ENCODE measurements at regions not wholly inside any gene's neighbourhood (a gene's known extent, or its start where the extent isn't known, plus 50 kb on each side); places are given as distances from the start of the nearest gene placed in this dataset.

DNA sequence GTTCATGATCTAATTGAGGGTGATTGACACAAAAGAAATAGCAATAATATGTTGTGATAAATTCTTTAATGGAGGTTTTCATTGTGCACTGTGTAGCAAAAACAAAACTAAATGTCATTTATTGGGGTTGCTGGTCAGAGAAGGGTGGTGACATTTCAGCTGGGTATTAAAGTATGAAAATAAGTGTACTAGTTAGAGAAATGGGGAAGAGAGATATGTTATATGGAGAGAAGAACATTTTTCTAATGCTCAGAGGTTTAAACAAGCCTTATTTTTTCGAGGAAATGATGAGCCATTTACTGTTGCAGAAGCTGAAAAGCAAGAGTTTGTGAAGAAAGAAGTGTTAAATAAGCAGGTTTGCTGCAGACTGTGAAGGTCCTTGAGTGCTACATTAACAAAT lies 142.7 kb upstream of the PAQR3 start:
- H3K36me3 Mint-ChIP-seq (ENCODE audit: insufficient read depth), result no peaks in the 10 kb centered on the region
- H3K9me3 Mint-ChIP-seq, result no peaks in the 10 kb centered on the region
- DNase-seq (no peak), ATAC-seq (replicated peaks) (no peak)
- no peak overlapping the region for H3K4me3 Mint-ChIP-seq
- no peaks in the 10 kb centered on the region for H3K27me3 Mint-ChIP-seq
- H3K27ac Mint-ChIP-seq, result no peak overlapping the region
- no peaks in the 10 kb centered on the region for H3K4me1 Mint-ChIP-seq (ENCODE audit: low read depth in 2 of 2)

DNA sequence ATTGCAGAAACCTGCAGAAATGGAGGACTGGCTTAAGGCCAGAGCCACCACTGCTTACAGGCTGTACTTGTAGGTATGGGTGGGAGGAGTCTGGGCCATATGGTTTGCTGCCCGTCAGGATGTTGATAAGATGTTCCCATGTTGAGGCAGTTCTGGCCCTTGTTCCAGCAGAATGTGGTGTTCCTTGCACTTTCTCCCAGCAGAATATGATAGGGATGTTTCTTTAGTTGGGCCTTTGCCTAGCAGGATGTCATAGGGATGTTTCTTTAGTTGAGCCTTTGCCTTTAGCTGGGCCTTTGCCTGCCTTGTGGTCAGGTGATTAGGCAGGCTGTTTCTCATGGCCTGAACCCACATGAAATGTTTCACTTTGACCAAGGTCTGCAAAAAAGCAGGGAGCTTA lies 139.1 kb upstream of the PAQR3 start:
- Mint-ChIP-seq H3K9me3 (peaks cover 0 to 11% of the 10 kb centered on the region in 2 donors), H3K4me3 (no peak overlapping the region), H3K27ac (no peak overlapping the region), H3K4me1 (ENCODE audit: low read depth in 2 of 2) (no peaks in the 10 kb centered on the region), H3K27me3 (no peaks in the 10 kb centered on the region), H3K36me3 (ENCODE audit: insufficient read depth) (no peaks in the 10 kb centered on the region)
- no peak for ATAC-seq (replicated peaks)
- DNase-seq, result no peak

DNA sequence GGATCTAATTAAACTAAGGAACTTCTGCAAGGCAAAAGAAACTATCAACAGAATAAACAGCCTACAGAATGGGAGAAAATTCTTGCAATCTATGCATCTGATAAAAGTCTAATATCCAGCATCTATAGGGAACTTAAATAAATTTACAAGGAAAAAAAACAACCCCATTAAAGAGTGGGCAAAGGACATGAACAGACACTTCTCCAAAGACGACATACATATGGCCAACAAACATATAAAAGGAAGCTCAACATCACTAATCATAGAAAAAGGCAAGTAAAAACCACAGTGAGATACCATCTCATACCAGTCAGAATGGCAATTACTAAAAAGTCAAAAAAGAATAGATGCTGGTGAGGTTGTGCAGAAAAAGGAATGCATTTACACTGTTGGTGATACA lies 134.8 kb upstream of the PAQR3 start:
- no peak for DNase-seq
- Mint-ChIP-seq H3K4me1 (ENCODE audit: low read depth in 2 of 2) (no peaks in the 10 kb centered on the region), H3K27me3 (no peaks in the 10 kb centered on the region), H3K4me3 (no peak overlapping the region), H3K27ac (no peak overlapping the region), H3K36me3 (ENCODE audit: insufficient read depth) (no peaks in the 10 kb centered on the region), H3K9me3 (peaks cover 6 to 11% of the 10 kb centered on the region in 2 donors)
- no peak for ATAC-seq (replicated peaks)

DNA sequence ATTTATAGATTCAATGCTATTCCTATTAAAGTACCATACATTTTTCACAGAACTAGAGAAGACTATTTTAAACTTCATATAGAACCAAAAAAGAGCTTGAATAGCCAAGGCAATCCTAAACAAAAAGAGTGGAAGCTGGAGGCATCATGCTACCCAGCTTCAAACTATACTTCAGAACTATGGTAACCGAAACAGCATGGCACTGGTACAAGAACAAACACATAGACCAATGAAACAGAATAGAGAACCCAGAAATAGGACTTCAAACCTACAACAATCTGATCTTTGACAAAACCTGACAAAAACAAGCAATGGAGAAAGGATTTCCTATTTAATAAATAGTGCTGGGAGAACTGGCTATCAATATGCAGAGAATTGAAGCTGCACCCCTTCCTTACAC lies 134.2 kb upstream of the PAQR3 start:
- H3K9me3 Mint-ChIP-seq, result peaks cover 6 to 11% of the 10 kb centered on the region in 2 donors
- H3K27ac Mint-ChIP-seq, result no peak overlapping the region
- DNase-seq (no peak), ATAC-seq (replicated peaks) (no peak)
- no peaks in the 10 kb centered on the region for H3K36me3 Mint-ChIP-seq (ENCODE audit: insufficient read depth)
- H3K4me1 Mint-ChIP-seq (ENCODE audit: low read depth in 2 of 2), result no peaks in the 10 kb centered on the region
- H3K4me3 Mint-ChIP-seq, result no peak overlapping the region
- H3K27me3 Mint-ChIP-seq, result no peaks in the 10 kb centered on the region

DNA sequence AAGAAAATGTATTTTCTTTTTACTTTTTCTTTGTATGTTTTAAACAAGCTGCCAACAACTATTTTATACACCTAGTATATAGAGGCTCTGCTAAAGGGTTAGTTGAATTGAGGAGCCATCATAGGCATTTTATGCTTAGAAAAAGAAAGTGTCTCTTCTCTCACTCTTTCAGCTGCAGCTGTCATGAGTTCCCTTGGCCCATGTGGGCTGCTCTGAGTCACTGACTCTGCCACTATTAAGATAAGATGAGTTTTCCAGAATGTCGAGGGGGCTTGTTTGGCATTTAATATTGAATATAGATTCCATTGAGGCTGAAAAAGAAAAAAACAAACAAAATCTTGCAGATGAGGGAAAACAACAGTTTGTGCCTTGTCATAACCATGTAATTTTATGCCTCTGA lies 126.0 kb upstream of the PAQR3 start:
- DNase-seq, result no peak
- Mint-ChIP-seq H3K27ac (no peak overlapping the region), H3K9me3 (peaks cover 0 to 8% of the 10 kb centered on the region in 2 donors), H3K4me1 (ENCODE audit: low read depth in 2 of 2) (no peaks in the 10 kb centered on the region), H3K27me3 (no peaks in the 10 kb centered on the region), H3K36me3 (ENCODE audit: insufficient read depth) (no peaks in the 10 kb centered on the region), H3K4me3 (no peak overlapping the region)
- no peak for ATAC-seq (replicated peaks)

DNA sequence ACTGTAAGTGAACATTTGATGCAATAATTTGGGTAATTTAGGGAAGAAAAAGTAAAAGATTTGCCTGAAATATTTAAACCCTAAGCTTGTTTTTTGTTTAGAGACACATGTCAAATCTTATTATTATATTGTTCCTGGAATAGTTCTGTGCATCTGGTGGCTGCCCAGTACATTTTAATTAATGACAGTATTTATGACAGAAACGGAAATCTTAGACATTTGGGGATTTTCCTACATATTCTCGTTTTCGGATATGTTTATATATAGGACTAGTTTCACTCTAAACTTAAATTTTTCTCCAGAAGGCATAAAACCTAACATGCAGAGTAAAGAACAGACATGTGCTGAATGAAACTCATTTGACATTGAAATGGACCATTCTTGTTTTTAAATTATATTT lies 125.6 kb upstream of the PAQR3 start:
- no peak for DNase-seq
- H3K4me1 Mint-ChIP-seq (ENCODE audit: low read depth in 2 of 2), result no peaks in the 10 kb centered on the region
- H3K36me3 Mint-ChIP-seq (ENCODE audit: insufficient read depth), result no peaks in the 10 kb centered on the region
- no peak overlapping the region for H3K4me3 Mint-ChIP-seq
- no peaks in the 10 kb centered on the region for H3K27me3 Mint-ChIP-seq
- ATAC-seq (replicated peaks), result no peak
- no peak overlapping the region for H3K27ac Mint-ChIP-seq
- H3K9me3 Mint-ChIP-seq, result peaks cover 0 to 7% of the 10 kb centered on the region in 2 donors

DNA sequence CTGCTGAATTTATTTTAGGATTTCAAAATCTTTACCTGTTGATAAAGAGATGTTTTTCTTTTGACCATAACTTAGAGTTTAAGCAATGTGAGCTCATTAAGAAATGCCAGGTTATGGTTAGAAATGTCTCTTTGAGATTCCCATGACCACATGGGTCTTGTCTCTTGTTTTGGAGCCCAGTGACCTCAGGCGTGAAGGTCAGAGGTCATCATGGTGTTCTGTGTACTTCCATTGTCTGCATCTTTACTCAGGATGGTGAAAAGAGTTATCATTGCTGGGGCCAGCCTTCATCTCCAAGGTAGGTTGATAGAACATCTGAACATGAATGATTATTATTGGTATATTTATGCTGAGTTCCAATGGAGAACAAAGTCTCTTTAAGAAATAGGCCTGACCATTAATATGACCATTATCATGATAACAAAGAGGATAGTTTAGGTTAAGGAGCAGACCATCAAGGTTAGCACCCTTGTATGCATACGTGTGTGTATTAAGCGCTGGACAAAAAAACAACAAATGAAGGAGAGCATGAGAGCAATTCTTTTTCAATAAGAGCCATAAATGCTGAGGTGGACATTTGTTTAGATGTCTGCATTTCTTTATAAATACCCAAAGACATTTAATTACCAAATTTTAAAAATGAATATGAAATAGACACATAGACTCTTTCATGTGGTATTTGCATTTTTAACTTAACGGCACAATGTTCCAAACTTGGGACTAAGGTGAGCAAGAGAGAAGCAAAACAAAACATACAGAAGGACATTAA lies 120.6 kb upstream of the PAQR3 start:
- ATAC-seq (replicated peaks), result no peak
- H3K36me3 Mint-ChIP-seq (ENCODE audit: insufficient read depth), result no peaks in the 10 kb centered on the region
- no peak overlapping the region for H3K4me3 Mint-ChIP-seq
- DNase-seq, result no peak
- no peaks in the 10 kb centered on the region for H3K27me3 Mint-ChIP-seq
- no peak overlapping the region for H3K27ac Mint-ChIP-seq
- no peaks in the 10 kb centered on the region for H3K4me1 Mint-ChIP-seq (ENCODE audit: low read depth in 2 of 2)
- peaks cover 0 to 1% of the 10 kb centered on the region in 2 donors for H3K9me3 Mint-ChIP-seq

DNA sequence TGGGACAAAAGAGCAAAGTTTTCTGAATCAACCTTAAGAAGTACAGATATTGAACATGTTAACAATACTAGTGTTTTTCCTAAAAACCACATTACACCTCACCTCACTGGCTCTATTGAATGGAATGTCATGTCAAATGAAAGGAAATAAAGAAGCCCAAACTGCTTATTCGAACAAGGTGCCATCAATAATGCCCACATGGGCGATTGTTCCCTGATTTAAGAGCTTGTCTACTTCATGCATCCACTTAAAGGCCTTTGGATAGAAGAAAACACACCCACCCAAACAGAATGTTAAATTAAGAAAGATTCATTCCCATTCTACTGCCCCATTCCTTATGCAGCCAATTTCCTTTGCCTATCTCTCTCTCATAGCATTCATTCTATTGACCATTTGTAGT lies 118.5 kb upstream of the PAQR3 start:
- no peak for DNase-seq
- Mint-ChIP-seq H3K4me3 (no peak overlapping the region), H3K4me1 (ENCODE audit: low read depth in 2 of 2) (no peaks in the 10 kb centered on the region), H3K27ac (no peak overlapping the region), H3K27me3 (no peaks in the 10 kb centered on the region), H3K36me3 (ENCODE audit: insufficient read depth) (no peaks in the 10 kb centered on the region), H3K9me3 (peaks cover 0 to 6% of the 10 kb centered on the region in 2 donors)
- ATAC-seq (replicated peaks), result no peak

DNA sequence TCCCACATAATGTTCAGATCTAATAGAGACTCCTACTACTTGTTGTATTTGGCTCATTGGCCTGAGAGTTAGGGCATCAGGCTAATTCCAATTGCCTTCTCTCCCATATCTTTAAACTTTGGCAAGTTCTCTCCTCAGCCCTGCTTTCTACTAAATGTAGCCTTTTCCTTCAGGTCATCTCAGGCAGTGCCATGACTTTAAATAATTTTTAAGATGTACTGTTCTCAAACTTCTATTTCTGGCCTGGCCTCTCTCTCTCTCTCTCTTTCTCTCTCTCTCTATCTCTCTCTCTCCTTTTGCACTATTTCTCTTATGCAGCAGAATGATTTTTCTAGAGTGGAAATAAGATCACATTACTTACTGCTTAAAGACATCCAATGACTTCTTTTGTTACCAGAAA lies 114.5 kb upstream of the PAQR3 start:
- Mint-ChIP-seq H3K4me3 (no peak overlapping the region), H3K27ac (no peak overlapping the region), H3K9me3 (peaks cover 0 to 4% of the 10 kb centered on the region in 2 donors), H3K4me1 (ENCODE audit: low read depth in 2 of 2) (no peaks in the 10 kb centered on the region), H3K36me3 (ENCODE audit: insufficient read depth) (no peaks in the 10 kb centered on the region), H3K27me3 (no peaks in the 10 kb centered on the region)
- DNase-seq (no peak), ATAC-seq (replicated peaks) (no peak)

DNA sequence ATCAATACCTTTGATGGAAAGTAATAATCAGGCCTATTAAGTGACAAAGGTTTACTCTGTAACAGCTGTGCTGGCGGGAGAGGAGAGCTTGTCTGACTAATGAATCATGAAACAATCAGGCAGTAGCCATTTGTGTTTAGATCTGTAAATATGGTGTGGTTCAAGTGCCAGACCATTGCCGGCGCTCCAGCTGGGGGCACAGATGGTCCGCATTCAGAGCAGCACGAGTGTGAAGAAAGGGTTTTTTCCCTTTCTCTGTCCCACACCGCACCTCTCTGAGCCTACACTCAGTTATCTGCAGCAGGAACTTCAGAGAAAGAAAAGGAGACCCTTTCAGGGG lies 111.3 kb upstream of the PAQR3 start:
- Mint-ChIP-seq H3K4me1 (ENCODE audit: low read depth in 2 of 2) (no peaks in the 10 kb centered on the region), H3K27ac (no peak overlapping the region), H3K27me3 (no peaks in the 10 kb centered on the region), H3K36me3 (ENCODE audit: insufficient read depth) (no peaks in the 10 kb centered on the region), H3K9me3 (peaks cover 0 to 4% of the 10 kb centered on the region in 2 donors), H3K4me3 (no peak overlapping the region)
- ATAC-seq (replicated peaks) (no peak), DNase-seq (no peak)

DNA sequence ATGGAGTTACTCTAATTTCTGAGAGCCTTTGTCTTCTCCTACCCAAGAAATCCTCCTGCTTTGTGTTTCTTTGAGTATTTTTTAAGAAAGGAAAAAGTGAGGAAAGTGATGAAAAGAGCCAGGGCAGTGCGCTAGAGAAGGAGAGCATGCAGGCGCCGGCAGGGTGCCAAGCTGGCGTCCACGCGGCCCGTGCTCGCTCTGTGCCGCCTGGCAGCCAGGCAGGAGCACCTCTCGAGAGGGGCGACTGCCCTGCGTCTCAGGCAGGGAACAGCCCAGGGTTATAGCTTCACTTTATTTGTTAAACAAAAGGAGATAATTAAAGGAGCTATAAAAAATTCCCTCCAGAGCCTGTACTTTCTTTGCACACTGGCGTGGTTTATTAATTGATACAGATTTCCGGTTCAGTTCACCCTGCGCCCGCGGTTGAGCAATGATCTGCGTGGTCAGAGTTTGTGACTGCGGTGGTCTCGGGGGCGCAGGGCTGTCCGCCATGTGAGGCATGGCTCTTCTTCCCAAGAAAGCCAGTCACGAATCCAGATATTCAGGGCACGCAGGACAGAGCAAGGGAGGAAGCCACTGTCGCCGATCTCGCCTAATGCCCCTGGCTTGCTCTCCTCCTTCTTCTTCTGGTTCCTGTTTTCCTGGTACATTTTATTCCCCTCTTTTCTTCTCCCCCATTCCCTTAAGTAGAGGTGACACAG lies 110.8 kb upstream of the PAQR3 start:
- Mint-ChIP-seq H3K4me1 (ENCODE audit: low read depth in 2 of 2) (no peaks in the 10 kb centered on the region), H3K27ac (no peak overlapping the region), H3K27me3 (no peaks in the 10 kb centered on the region), H3K36me3 (ENCODE audit: insufficient read depth) (no peaks in the 10 kb centered on the region), H3K9me3 (peaks cover 0 to 4% of the 10 kb centered on the region in 2 donors), H3K4me3 (no peak overlapping the region)
- ATAC-seq (replicated peaks) (no peak), DNase-seq (no peak)

DNA sequence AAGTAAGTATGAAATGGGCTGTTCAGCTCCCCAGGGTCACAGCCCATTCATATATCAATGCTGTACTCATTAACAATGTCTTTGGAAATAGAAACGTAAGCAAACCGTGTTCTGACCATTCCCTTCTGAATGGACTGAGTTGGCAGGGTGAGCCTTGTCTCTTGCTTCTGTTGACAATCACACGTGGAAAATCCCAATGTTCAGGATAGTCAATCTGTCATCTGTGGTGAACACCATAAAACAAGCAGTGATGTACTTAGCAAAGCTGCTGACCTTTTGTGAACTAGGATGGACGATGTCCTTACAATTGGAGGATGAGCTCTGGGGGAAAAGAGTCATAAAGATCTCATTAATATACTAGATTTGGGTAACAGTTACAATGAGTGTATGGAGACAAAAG lies 109.6 kb upstream of the PAQR3 start:
- ATAC-seq (replicated peaks), result no peak
- H3K27ac Mint-ChIP-seq, result no peak overlapping the region

DNA sequence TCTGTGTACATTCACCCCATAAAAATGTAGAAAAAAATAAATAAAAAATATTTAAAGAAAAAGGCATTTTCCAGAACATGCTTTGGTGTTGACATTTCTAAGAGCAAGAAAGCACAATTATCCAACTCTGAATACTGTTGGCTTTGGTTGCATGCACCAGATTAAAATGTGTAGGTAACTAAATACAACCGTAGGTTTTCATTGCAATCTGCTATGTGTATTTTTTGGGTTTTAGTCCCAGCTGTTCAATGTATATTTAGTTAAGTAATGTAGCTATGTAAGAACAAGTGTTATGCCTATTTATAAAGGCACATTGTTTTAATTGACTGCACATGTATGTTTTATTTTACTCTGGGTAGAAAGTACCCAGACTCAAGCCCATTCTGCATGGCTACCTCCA lies 108.1 kb upstream of the PAQR3 start:
- no peaks in the 10 kb centered on the region for H3K9me3 Mint-ChIP-seq
- H3K4me3 Mint-ChIP-seq, result no peak overlapping the region
- no peaks in the 10 kb centered on the region for H3K27me3 Mint-ChIP-seq
- no peak for DNase-seq
- no peak overlapping the region for H3K27ac Mint-ChIP-seq
- H3K4me1 Mint-ChIP-seq (ENCODE audit: low read depth in 2 of 2), result no peaks in the 10 kb centered on the region
- H3K36me3 Mint-ChIP-seq (ENCODE audit: insufficient read depth), result no peaks in the 10 kb centered on the region
- no peak for ATAC-seq (replicated peaks)

More for the DNA sequence above, 109.6 kb upstream of the PAQR3 start:
- no peak for DNase-seq
- Mint-ChIP-seq H3K27me3 (no peaks in the 10 kb centered on the region), H3K4me1 (ENCODE audit: low read depth in 2 of 2) (no peaks in the 10 kb centered on the region), H3K36me3 (ENCODE audit: insufficient read depth) (no peaks in the 10 kb centered on the region), H3K9me3 (peaks cover 0 to 4% of the 10 kb centered on the region in 2 donors), H3K4me3 (no peak overlapping the region)

DNA sequence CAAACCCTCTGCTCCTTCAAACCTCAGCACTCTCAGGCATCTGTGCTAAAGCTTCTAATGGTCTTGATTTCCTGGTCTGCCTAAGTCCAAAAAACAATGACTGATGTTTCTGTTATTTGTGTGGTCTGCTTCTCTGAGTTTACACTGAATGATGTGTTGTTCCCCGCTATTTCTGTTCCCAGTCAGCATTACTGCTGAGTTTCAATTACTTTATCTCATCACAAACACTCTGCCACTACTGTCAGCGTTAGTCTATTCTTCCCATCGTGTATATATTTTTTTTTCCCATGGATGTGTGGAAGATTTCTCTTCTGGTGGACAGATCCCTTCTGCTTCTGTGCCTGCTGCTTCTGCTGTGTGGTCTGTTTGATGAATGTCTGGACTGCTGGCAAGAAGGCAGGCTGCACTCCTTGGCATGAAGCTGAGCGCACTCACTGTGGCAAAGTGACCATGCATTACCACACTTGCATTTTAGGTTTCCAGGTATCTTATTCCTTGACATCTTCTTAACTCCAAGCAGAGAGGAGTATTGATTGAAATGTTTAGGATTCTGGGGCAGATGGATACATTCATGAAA lies 106.9 kb upstream of the PAQR3 start:
- Mint-ChIP-seq H3K4me3 (no peak overlapping the region), H3K27me3 (no peaks in the 10 kb centered on the region), H3K9me3 (no peaks in the 10 kb centered on the region), H3K36me3 (ENCODE audit: insufficient read depth) (no peaks in the 10 kb centered on the region), H3K27ac (no peak overlapping the region), H3K4me1 (ENCODE audit: low read depth in 2 of 2) (no peaks in the 10 kb centered on the region)
- DNase-seq (no peak), ATAC-seq (replicated peaks) (no peak)
